ENCODE measurements at regions not wholly inside any gene's neighbourhood (a gene's known extent, or its start where the extent isn't known, plus 50 kb on each side); places are given as distances from the start of the nearest gene placed in this dataset.
A peak's percentile ranks its signal among the peaks of the same experiment; 100 is the strongest.

- no peak for DNase-seq
Measured at GRCh38 chr1:83561346-83561745, 437.6 kb downstream of the TTLL7 start.

DNA sequence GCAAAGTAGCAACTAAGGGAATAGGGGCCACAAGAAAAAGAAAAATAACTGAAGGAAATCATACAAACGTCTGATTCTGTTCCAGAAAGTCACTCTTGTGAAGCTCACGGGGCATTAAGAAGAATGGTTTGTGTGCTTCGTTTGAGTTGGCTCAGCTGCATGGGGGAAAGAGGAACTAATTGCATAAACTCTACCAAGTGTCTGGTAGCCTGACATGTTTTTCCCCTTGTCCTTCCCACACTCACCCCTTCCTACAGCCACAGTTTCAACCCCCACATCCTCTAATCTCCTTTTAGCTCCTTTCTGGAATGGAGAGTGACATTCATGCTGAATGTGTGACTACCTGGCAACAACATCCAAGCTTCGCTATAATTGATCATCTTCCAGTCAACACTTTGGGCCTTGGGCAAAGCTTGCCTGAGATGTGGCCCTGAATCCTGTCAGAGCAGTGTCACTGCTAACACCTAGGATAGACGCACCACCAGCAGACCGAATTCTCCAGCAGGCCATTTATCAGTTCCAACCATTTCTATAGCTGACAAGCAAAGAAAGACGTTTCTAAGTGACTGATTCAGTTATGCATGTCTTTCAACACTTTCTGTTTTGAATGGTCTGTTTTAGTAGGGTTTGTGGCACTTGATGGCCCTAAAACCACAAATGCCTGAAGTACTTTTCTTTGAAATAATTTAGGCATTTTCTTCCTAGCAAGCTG, 439.6 kb downstream of the TTLL7 start:
- no peak for DNase-seq

DNA sequence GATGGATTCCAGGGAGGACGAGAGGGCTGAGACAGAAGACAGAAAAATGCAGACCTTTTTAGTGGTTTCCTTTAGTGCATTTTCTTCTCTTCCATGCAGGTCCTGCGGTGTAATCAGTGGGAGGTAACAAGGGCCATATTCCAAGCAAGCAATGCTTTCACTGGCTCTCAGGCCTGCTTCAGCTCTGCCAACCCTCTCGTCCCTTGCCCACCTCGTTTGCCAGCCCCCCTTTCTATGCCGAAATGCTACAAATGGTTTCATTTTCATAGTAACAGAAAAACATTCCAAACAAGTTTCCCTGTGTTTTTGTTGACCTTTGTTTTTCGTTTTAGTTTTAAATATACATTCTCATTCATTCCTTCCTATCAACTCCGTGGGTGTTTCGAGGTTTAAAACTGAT, 443.1 kb downstream of the TTLL7 start:
- no peak for DNase-seq

DNA sequence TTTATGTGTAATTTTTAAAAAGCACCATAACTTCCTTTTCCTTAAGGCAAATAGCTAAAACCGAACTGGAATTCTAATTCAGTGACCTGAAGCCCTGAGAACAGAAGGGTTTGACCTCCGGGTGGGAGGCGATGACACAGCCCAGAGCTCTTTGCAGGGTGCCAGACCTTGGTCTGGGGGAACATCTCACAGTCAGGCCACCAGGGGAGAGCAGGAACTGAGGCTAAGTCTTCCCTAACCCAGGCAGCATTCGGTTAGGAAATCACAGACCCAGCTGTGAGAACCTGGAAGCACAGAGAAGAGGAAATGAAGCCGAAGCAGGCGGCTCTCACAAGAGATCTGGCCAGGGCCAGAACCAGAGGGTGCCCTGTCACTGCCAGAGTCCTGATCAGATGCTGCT, 444.8 kb downstream of the TTLL7 start:
- DNase-seq, result no peak

DNA sequence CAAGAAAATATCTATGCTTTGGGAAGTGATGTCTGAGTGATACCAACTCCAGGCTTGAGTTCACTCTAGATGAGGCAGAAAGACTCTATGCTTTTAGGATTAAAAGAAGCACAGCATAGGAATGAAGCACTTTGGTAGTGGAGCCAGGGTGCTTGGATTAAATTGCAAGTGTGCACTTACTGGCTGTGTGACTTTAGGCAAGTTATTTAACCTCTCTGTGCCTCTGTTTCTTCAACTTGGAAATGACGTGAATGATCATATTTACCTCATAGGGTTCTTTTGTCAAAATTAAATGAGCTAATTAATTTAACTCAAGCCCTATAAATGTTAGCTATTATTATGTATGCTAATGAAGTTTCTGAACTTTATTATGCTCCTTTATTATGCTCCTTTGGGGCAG, 446.1 kb downstream of the TTLL7 start:
- no peak for DNase-seq

DNA sequence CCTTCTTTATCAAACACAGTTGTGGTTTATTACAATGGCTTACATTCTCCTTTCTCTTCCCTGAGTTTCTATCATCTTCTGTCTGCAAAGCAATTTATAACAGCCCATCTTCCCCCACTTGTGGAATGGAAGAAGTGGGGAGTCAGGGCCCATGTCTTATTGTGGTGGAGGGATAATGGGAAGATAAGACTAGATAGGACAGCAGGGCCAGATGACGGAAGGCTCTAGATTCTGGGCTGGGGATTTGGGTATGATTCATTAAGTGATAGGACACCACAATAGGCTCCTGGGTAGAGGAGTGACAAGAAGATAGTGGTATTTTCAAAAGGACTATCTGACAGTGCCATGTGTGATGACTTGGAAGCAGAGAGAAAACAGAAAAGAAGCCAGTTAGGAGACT, 450.6 kb downstream of the TTLL7 start:
- DNase-seq, result no peak

DNA sequence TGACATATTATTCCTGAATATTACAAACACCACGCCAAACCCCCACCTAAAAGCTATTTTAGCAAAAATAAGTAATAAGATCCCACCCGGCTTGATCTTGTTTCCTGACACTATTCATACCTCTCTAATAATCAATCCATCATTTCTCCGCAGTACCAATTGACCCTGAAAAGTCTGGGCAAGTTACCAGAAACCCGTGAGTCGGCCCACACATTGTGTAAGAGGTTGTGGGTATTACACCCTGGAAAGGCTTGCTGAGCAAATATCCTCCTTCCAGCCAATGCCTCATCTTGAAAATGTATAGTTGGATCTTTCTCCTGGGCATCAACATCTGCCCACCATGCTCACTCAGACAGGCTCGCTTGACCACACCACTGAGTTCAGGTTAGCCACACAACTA, 451.0 kb downstream of the TTLL7 start:
- DNase-seq, result no peak

DNA sequence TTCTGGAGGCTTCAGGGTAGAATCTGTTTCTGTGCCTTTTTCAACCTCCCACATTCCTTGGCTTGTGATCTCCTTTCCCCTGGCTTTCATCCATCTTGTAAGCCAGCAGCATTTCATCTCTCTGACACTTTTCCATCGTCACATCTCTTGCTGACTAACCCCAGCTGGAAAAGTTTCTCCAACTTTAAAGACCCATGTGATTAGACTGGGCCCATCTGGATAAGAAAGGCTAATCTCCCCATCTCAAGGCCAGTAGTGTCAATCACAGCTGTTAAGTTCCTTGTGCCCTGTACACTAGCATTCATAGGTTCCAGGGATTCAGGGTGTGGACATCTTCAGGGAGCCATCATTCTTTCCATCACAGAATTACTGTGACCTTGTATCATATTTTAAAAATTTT, 452.1 kb downstream of the TTLL7 start:
- DNase-seq, result no peak

DNA sequence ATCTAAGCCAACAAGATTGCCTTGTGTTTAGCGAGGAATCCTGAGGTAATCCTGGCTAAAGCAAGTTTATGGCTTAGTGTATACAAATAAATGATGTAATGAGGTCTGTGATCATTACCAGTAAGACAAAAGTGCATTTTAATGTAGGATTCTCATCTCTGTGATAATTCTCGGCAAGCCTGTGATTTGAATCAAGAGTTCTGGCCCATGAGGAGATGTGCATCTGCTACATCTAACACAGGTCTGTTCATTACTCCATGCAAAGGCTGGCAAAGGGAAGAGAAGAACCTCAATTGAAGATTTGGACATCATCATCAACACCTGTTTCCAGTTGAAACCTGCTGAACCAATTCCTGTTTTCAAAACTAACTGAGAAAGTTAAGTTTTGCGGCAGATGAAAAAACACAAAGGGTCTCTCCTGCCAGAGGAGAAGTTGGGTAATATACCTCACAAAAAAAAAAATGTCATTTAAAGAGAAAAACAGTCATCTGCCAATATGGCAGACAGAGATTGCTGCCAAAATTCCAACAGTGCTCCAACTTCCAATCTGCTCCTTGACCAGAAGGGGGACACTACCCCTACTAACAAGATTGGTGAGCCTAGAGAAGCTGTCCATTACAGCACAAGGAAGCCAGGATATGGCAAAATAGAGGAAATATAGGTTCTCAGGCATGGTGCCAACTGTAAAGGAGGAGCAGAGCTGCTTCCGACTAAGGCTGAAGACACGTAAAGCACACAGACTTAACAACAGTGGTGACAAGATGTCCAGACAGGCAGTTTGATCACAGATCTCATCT, 453.7 kb downstream of the TTLL7 start:
- no peak for DNase-seq

DNA sequence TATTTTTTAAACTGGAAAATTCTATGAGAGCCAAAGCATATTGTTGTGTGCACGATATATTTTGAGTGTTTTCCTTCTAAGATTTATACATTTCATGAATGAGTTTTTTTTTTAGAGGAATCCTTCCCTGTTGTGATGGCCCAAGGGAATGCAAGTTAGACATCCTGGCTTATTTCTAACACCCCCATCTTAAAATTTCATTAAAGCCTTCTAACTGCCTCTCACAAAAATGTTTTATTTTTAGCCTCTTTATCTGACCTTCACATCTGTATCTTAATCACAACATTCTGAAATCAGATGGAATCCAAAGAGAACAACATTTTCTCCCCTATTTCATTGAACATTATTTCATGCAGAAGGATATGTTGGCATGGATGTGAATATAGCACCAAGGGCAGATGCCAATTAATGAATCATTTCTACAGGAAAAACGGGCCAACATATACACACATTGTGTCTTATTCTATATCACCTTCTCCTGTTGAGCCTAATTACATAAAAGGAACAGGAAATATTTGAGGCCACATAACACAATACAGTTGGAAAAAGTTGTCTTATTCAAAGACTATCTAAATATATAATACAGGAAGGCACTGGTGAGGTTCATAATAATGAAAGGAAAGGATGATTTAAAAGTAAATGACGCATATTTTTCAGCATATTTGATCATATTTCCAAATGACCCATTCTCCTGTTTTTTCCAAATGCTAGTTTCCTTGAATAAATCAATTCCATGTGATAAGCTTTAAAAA, 455.5 kb downstream of the TTLL7 start:
- DNase-seq, result no peak

GRCh38 chr1:83531521-83532309, 467.2 kb downstream of the TTLL7 start:
- no peak for DNase-seq

GRCh38 chr1:83530506-83530905, 468.4 kb downstream of the TTLL7 start:
- DNase-seq, result no peak

GRCh38 chr1:83527987-83528386, 470.9 kb downstream of the TTLL7 start:
- DNase-seq, result no peak

DNA sequence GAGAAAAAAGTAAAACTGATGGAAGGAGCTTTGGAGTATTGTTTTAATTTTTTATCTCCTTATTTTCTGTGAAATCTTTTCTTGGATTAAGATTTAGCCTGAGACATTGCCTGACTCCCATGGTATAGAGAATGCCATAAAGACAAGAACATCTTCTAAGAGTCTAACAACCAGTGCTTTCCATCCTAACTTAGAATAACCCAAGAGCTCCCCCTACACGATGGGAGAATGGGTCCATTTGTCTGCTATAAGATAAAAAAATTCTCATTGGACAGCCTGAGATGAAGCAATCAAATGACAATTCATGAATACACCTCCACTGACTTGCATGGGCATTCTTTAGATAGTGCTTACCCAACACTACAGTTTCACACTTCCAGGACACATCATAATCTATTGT, 478.1 kb downstream of the TTLL7 start:
- no peak for DNase-seq

- no peak for DNase-seq
Measured at GRCh38 chr1:83516369-83516768, 482.6 kb downstream of the TTLL7 start.

- no peak for DNase-seq
Measured at GRCh38 chr1:83515578-83516154, 483.3 kb downstream of the TTLL7 start.

GRCh38 chr1:83512373-83513193, 486.3 kb downstream of the TTLL7 start:
- DNase-seq, result no peak

DNA sequence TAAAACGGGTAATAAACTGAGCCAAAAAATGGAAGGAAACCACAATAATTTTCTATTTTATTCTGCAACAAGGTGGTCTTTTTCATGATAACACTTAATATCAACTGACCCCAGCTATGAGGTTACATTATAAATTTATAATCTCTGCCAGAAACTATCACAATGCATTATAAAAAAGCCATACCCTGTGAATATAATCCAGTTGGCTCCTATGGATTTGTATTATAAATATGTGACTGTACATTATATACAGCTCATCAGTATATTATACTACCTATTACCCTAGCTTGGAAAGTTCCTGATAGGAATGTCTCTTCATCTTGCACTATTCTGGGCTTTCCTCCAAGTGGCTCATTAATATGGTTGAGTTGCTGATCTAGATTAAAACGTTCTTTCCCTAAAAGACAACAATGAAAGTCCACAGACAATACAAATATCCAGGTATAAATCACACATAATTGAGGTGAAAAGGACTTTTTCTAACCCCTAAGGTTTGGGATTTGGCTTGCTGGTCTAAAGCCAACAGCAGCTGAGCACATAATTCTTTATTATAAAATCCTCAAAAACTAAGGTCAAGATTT, 487.7 kb downstream of the TTLL7 start:
- DNase-seq, result no peak

DNA sequence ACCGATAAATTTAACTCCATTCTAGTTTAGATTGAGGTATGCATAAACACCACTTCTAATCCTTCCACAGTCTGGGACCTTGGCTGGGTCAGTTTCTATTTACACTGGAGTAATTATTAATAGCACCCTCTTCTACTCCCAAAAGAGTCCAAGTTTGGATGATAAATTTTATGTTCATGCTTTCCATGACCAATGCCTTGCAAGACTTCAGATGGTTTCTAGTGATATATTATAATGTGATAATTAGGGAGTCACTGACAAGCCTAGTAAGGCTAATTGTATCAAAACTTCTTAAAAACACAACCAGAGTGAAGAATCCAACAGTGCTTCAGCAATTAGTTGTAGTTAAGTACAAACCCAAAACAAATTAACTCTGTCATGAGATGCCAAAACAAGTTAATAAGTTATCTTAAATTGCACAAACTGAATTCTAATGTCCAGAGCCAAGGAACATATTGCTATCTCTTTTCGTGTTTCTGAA, 489.6 kb downstream of the TTLL7 start:
- no peak for DNase-seq

DNA sequence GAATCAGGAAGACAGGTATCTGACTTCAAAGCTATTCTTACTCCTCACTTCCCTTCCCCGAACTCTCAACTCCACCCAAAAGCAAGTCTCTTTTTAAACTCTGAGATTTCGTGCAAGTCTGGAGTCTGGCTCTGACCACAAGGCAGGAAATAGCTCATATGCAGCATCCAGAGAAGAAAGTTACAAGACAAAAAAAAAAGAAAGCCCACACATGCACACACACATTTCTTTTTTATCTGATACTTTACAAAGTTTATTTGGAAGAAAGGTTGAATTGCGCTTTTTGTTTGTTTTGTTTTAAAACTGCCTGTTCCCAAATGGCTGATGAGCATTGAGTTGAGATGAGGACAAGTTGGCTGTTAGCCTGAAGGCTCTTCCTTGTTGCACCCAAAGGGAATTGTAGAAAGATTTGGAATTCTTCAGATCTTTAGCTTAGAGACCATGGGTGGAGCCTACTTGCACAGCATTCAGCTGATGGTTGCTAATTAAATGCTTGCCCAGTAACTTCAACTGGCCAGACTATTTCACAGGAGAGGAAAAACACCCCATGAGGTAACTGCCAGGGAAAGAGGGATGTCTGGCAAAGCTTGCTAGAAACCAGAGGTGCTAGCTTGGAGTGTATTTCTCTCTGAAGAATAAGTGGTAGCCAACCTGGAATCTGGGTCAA, 490.3 kb downstream of the TTLL7 start:
- DNase-seq, result peak; percentile 38

- no peak for DNase-seq
Measured at GRCh38 chr1:83505148-83505547, 493.8 kb downstream of the TTLL7 start.

Measured in left hindlimb (tissue), 1 donor.